ENCODE measurements at regions not wholly inside any gene's neighbourhood (a gene's known extent, or its start where the extent isn't known, plus 50 kb on each side); places are given as distances from the start of the nearest gene placed in this dataset.

DNA sequence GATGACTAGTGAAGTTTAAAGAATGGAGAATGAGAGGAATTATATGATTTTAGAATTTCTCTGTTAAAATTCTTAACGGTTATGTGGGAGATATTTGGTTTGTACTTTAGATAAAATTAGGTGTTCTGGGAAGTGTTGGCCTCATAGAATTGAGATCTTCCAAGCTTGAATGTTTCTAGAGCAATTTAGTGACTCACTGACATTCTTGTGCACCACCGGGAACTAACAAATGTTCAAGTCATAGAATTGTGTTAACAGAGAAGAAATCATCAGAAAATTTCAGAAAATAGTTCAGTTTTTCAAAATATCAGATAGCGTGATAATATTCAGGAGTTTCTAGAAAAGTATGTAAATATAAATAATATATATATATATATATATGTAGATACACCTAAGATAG lies 67.9 kb upstream of the BMP5 start:
- no peaks in the 10 kb centered on the region for H3K27me3 ChIP-seq (ENCODE audit: control insufficient read depth, low read length)
- no peak overlapping the region for H3K4me2 ChIP-seq (ENCODE audit: low read length)
- no peaks in the 10 kb centered on the region for H3F3A ChIP-seq (ENCODE audit: control insufficient read depth, insufficient read depth)
- TF ChIP-seq, protein P1, sequence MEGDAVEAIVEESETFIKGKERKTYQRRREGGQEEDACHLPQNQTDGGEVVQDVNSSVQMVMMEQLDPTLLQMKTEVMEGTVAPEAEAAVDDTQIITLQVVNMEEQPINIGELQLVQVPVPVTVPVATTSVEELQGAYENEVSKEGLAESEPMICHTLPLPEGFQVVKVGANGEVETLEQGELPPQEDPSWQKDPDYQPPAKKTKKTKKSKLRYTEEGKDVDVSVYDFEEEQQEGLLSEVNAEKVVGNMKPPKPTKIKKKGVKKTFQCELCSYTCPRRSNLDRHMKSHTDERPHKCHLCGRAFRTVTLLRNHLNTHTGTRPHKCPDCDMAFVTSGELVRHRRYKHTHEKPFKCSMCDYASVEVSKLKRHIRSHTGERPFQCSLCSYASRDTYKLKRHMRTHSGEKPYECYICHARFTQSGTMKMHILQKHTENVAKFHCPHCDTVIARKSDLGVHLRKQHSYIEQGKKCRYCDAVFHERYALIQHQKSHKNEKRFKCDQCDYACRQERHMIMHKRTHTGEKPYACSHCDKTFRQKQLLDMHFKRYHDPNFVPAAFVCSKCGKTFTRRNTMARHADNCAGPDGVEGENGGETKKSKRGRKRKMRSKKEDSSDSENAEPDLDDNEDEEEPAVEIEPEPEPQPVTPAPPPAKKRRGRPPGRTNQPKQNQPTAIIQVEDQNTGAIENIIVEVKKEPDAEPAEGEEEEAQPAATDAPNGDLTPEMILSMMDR (IDR thresholded peaks at IDR 0.05; ENCODE audit: low read depth, low read length, poor library complexity, severe bottlenecking): no peak
- no peak for TF ChIP-seq EZH2phosphoT487 (IDR thresholded peaks at IDR 0.05; ENCODE audit: borderline replicate concordance, low read length)
- no peaks in the 10 kb centered on the region for H3K9me3 ChIP-seq (ENCODE audit: control insufficient read depth, insufficient read depth, low read length)
- H3K9me2 ChIP-seq (replicated peaks; ENCODE audit: control insufficient read depth, low read length): no peaks in the 10 kb centered on the region
- no peaks in the 10 kb centered on the region for H3K79me2 ChIP-seq (ENCODE audit: control insufficient read depth, low read length)
- no peak overlapping the region for H3K4me3 ChIP-seq (ENCODE audit: low read length)
- H4K20me1 ChIP-seq (ENCODE audit: control insufficient read depth, insufficient read depth, low read depth, low read length): no peaks in the 10 kb centered on the region
- no peak overlapping the region for H3K27ac ChIP-seq (ENCODE audit: low read depth, low read length)
- no peaks in the 10 kb centered on the region for H3K36me3 ChIP-seq (ENCODE audit: control insufficient read depth, low read length)
- H3K4me1 ChIP-seq (ENCODE audit: control insufficient read depth, low read length): no peaks in the 10 kb centered on the region

DNA sequence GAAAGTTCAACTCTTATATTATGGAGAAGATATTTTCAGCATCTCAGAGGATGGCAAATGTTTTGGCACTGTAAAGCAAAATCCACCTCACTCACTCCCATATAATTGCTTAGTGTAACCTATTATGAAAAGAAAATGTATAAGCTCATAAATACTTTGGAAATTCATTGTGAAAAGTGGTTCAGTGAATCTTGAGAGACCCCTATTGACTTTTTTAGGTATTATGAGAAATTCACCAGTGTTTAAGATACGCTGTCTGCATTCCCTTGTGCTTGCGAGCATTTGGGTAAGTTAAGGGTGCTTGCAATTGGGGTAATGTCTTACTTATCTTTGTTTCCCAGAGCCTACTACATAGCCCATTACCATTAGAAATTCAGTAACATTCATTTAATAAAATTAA lies 66.3 kb upstream of the BMP5 start:
- Histone ChIP-seq H4K20me1 (ENCODE audit: control insufficient read depth, insufficient read depth, low read depth, low read length) (no peaks in the 10 kb centered on the region), H3K4me3 (ENCODE audit: low read length) (no peak overlapping the region), H3K9me2 (replicated peaks; ENCODE audit: control insufficient read depth, low read length) (no peaks in the 10 kb centered on the region), H3K36me3 (ENCODE audit: control insufficient read depth, low read length) (no peaks in the 10 kb centered on the region), H3K79me2 (ENCODE audit: control insufficient read depth, low read length) (no peaks in the 10 kb centered on the region), H3K4me2 (ENCODE audit: low read length) (no peak overlapping the region), H3K27me3 (ENCODE audit: control insufficient read depth, low read length) (no peaks in the 10 kb centered on the region), H3F3A (ENCODE audit: control insufficient read depth, insufficient read depth) (no peaks in the 10 kb centered on the region), H3K4me1 (ENCODE audit: control insufficient read depth, low read length) (no peaks in the 10 kb centered on the region), H3K9me3 (ENCODE audit: control insufficient read depth, insufficient read depth, low read length) (no peaks in the 10 kb centered on the region), H3K27ac (ENCODE audit: low read depth, low read length) (no peak overlapping the region)
- no peak for TF ChIP-seq EZH2phosphoT487 (IDR thresholded peaks at IDR 0.05; ENCODE audit: borderline replicate concordance, low read length)
- TF ChIP-seq, protein P1 (IDR thresholded peaks at IDR 0.05; ENCODE audit: low read depth, low read length, poor library complexity, severe bottlenecking): no peak

DNA sequence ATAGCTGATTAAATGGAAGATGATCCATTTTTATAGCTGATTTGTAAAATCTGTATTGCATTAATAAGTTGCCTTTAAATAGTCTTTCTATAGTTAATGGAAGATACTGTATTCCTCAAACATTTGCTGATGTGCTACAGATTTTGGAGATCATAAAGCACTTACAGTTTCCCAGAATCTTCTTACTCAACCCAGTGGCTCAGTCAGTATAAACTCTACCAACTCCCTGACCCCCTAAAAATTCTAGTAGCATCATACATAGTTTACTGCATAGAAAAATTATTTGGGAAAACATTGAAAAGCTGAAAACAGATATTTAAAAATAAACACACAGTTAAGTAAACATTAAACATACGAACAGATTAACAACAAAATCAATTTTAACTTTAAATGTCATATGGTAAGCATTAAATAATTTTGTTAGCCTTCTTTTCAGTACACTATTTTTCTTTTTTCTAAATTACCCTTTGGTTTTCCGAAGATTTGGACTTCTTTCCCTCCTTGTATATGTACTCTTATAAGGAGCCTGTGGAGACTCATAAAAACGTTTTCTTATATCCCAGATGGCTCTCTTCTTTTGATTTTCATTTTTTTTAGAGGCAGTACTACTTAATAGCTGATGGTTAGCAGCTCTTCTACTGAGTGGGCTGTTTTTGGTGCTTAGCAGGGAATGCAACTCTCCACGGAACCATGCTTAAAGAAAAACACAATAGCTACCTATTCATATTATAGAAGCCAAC lies 62.7 kb upstream of the BMP5 start:
- Histone ChIP-seq H4K20me1 (ENCODE audit: control insufficient read depth, insufficient read depth, low read depth, low read length) (no peaks in the 10 kb centered on the region), H3K36me3 (ENCODE audit: control insufficient read depth, low read length) (no peaks in the 10 kb centered on the region), H3K27me3 (ENCODE audit: control insufficient read depth, low read length) (no peaks in the 10 kb centered on the region), H3K9me2 (replicated peaks; ENCODE audit: control insufficient read depth, low read length) (no peaks in the 10 kb centered on the region), H3F3A (ENCODE audit: control insufficient read depth, insufficient read depth) (no peaks in the 10 kb centered on the region), H3K4me3 (ENCODE audit: low read length) (no peak overlapping the region), H3K4me1 (ENCODE audit: control insufficient read depth, low read length) (no peaks in the 10 kb centered on the region), H3K9me3 (ENCODE audit: control insufficient read depth, insufficient read depth, low read length) (no peaks in the 10 kb centered on the region), H3K27ac (ENCODE audit: low read depth, low read length) (no peak overlapping the region), H3K79me2 (ENCODE audit: control insufficient read depth, low read length) (no peaks in the 10 kb centered on the region), H3K4me2 (ENCODE audit: low read length) (no peak overlapping the region)
- TF ChIP-seq EZH2phosphoT487 (IDR thresholded peaks at IDR 0.05; ENCODE audit: borderline replicate concordance, low read length): no peak
- TF ChIP-seq, protein P1 (IDR thresholded peaks at IDR 0.05; ENCODE audit: low read depth, low read length, poor library complexity, severe bottlenecking): no peak
